ENCODE measurements at regions not wholly inside any gene's neighbourhood (a gene's known extent, or its start where the extent isn't known, plus 50 kb on each side); places are given as distances from the start of the nearest gene placed in this dataset.

- FAIRE-seq (no peak), ATAC-seq (no peak), DNase-seq (ENCODE audit: low read depth, low spot score) (no peak)
- H3K36me3 ChIP-seq (ENCODE audit: control insufficient read depth in 2 of 2, insufficient read depth in 2 of 2, low read length in 1 of 2): no peaks in the 10 kb centered on the region
- no peaks in the 10 kb centered on the region for H3K27me3 ChIP-seq (replicated peaks in 1 of 2; ENCODE audit: control insufficient read depth in 2 of 2, insufficient read depth in 2 of 2, low read length in 1 of 2)
- H3K79me2 ChIP-seq (ENCODE audit: control insufficient read depth, insufficient read depth, low read length): no peaks in the 10 kb centered on the region
- BruUV-seq (replicated peaks): no TSS peak
- in situ Hi-C loops (cut with MboI) (no loop called here), intact Hi-C loops (cut with micrococcal nuclease; ENCODE audit: unreplicated experiment) (no loop called here)
- ChIA-PET RAD21 (ENCODE audit: unreplicated experiment) (no interaction called here), POLR2A (no interaction called here), CTCF (no interaction called here), SMC1A (ENCODE audit: uncharacterized antibody, unreplicated experiment) (no interaction called here)
- no peak overlapping the region for H3K4me3 ChIP-seq
- no peaks in the 10 kb centered on the region for H4K20me1 ChIP-seq (ENCODE audit: control insufficient read depth, insufficient read depth)
- H3K4me2 ChIP-seq (ENCODE audit: control insufficient read depth, insufficient read depth): no peak overlapping the region
- H3K9me3 ChIP-seq (replicated peaks; ENCODE audit: control insufficient read depth, insufficient read depth, low read length): no peaks in the 10 kb centered on the region
- 39% methylated on average over 5 of the region's 5 CpGs for WGBS (ENCODE audit: insufficient coverage, insufficient replicate concordance, low lambda C conversion rate, missing lambda C conversion rate)
- H3K27ac ChIP-seq (ENCODE audit: control insufficient read depth, insufficient read depth): no peak overlapping the region
- H2AFZ ChIP-seq (ENCODE audit: control insufficient read depth, low read depth, low read length): no peak overlapping the region
- H3K4me1 ChIP-seq (ENCODE audit: control insufficient read depth, insufficient read depth, low read length): no peaks in the 10 kb centered on the region
- H3K9ac ChIP-seq (ENCODE audit: control insufficient read depth, insufficient read depth, low read length): no peak overlapping the region
- no peak for TF ChIP-seq CTCF (IDR thresholded peaks at IDR 0.05 in 2 of 3, conservative IDR thresholded peaks at IDR 0.05 in 1 of 3; ENCODE audit: control insufficient read depth in 2 of 3, extremely low read depth in 1 of 3, insufficient read depth in 1 of 3, low read depth in 3 of 3, low read length in 3 of 3)
- TF ChIP-seq ATF2 (IDR thresholded peaks at IDR 0.05; ENCODE audit: low read length): no peak
- no peak for TF ChIP-seq POU2F2 (IDR thresholded peaks at IDR 0.05; ENCODE audit: borderline replicate concordance, low read depth, low read length)
- no peak for TF ChIP-seq FOXM1 (IDR thresholded peaks at IDR 0.05; ENCODE audit: low read depth, low read length)
- no peak for TF ChIP-seq YY1 (IDR thresholded peaks at IDR 0.05; ENCODE audit: low read depth, low read length)
- no peak for TF ChIP-seq ESRRA (IDR thresholded peaks at IDR 0.05; ENCODE audit: low read length)
- no peak for TF ChIP-seq TCF12 (IDR thresholded peaks at IDR 0.05; ENCODE audit: low read depth, low read length)
- TF ChIP-seq IRF4 (IDR thresholded peaks at IDR 0.05; ENCODE audit: low read depth, low read length): no peak
- TF ChIP-seq ZBTB11 (CRISPR knock-in tag; IDR thresholded peaks at IDR 0.05): no peak
- TF ChIP-seq SIX5 (IDR thresholded peaks at IDR 0.05; ENCODE audit: low read depth, low read length, severe bottlenecking): no peak
- no peak for TF ChIP-seq PBX3 (IDR thresholded peaks at IDR 0.05; ENCODE audit: insufficient replicate concordance, low read depth, low read length)
- TF ChIP-seq SREBF1 (IDR thresholded peaks at IDR 0.05; ENCODE audit: low read length): no peak
- no peak for TF ChIP-seq ATF3 (IDR thresholded peaks at IDR 0.05; ENCODE audit: borderline replicate concordance, extremely low read depth, low read depth, low read length)
Observed at GRCh38 chr3:87125116-87125515, 102.0 kb upstream of the CHMP2B start.
